AG04450 (cell line): ENCODE measurements at regions not wholly inside any gene's neighbourhood (a gene's known extent, or its start where the extent isn't known, plus 50 kb on each side); places are given as distances from the start of the nearest gene placed in this dataset.

ENCODE experiments used
- CTCF ChIA-PET: fragments of 300-600, 350-600 bp; formaldehyde crosslinking; extraction: SDS; loops from one replicate; lab custom pipeline; 2022; ENCODE audit warnings: antibody characterized with exemption, inconsistent platforms; lab: Charles Lee
- POLR2A ChIA-PET: fragments of 350-600 bp; formaldehyde crosslinking; extraction: SDS; loops from one replicate; lab custom pipeline; 2021; ENCODE audit warnings: antibody characterized with exemption, inconsistent platforms; lab: Yijun Ruan, JAX
- DNase-seq: peaks from one replicate; pipeline ENCODE4 v3.0.0-alpha.2; 2011; ENCODE audit warnings: low read depth, low spot score
- H3K27ac ChIP-seq: one replicate; pipeline ENCODE4 v1.5.1; 2012; ENCODE audit warnings: low read depth, low read length, control low read depth
- H3K27me3 ChIP-seq: one replicate; pipeline ENCODE4 v1.6.0; 2012; ENCODE audit warnings: low read length; ENCODE audit not compliant: control insufficient read depth, insufficient read depth
- H3K4me3 ChIP-seq: 2 replicates; pipeline ENCODE4 v1.5.1; 2011; ENCODE audit warnings: mild to moderate bottlenecking, low read depth, low read length, control low read depth
- H3K9me3 ChIP-seq: 2 replicates; pipeline ENCODE4 v1.5.1; 2012; ENCODE audit warnings: low read length; ENCODE audit not compliant: control insufficient read depth, insufficient read depth
- TF ChIP-seq, protein P1 (sequence below): IDR thresholded peaks from 2 replicates; pipeline ENCODE4 v1.5.1; 2011; ENCODE audit warnings: low read depth, low read length, control low read depth, inconsistent platforms

DNA sequence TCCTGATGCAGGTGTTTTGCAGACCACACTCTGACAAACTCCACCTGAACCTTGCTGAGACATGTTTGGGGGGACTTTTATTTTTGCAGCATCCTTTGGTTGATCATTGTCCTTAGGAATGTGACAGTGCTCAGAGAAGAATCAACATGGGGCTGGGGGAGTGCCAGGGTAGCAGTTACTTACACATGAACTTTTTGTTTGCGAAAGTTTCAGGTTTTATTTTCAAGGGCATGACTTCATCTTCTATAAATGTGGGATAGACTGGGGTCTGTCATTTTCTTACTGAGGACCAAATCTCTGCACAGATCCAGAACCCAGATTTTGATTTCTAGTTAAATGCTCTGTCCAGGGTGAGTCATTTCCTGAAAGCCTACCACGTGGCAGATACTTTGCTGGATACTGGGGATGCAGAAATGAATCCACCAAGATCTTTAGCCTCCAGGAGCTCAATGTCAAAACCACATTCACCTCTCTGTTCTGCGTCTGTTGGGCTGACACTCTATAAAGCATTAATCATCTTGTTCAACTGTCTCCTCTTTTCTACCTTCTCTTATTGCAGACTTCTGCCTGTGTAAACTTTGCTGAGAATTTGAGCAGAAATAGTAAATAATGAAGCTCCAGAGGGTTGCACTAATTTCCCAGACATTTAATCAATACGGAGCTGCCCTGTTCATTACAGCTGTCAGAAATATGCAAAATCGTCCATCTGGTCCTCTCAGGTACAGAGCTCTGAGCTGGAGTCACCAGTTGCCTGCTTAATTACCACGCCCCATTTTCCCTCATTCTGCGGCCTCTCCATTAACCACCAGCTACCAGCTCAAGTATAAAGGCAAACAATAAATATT lies 387.9 kb downstream of the MIAT start:
- H3K27ac ChIP-seq: no peak overlapping the region
- DNase-seq: no peak
- TF ChIP-seq, protein P1, sequence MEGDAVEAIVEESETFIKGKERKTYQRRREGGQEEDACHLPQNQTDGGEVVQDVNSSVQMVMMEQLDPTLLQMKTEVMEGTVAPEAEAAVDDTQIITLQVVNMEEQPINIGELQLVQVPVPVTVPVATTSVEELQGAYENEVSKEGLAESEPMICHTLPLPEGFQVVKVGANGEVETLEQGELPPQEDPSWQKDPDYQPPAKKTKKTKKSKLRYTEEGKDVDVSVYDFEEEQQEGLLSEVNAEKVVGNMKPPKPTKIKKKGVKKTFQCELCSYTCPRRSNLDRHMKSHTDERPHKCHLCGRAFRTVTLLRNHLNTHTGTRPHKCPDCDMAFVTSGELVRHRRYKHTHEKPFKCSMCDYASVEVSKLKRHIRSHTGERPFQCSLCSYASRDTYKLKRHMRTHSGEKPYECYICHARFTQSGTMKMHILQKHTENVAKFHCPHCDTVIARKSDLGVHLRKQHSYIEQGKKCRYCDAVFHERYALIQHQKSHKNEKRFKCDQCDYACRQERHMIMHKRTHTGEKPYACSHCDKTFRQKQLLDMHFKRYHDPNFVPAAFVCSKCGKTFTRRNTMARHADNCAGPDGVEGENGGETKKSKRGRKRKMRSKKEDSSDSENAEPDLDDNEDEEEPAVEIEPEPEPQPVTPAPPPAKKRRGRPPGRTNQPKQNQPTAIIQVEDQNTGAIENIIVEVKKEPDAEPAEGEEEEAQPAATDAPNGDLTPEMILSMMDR: no peak
- POLR2A ChIA-PET: interaction anchor here (0.9 kb wide), 1 partner anchor 302 kb away, joined by 5 read pairs; no protein-coding TSS in a partner anchor
- CTCF ChIA-PET: no interaction called here
- no peaks in the 10 kb centered on the region for H3K9me3 ChIP-seq
- H3K27me3 ChIP-seq: peaks cover 28% of the 10 kb centered on the region
- no peak overlapping the region for H3K4me3 ChIP-seq

DNA sequence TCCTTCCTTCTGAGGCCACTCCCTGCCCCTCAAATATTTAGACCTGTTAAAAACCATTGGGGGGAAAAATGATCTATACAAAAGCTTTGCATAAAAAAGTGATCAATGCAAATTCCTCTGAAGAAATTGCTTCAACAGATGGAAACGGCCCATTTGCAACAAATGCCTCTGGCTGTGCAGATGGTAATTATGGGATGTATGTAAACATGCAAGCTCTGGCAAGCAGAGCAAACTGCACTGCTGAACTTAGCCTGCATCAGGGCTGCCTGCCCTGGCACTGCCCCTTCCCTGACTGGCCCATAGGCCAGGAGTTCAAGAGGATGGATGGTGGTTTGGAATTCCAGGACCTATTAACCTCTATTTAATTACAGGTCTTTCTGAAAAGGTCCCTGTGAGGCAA lies 388.7 kb downstream of the MIAT start:
- Histone ChIP-seq H3K27ac (no peak overlapping the region), H3K9me3 (no peaks in the 10 kb centered on the region), H3K27me3 (peaks cover 24% of the 10 kb centered on the region), H3K4me3 (no peak overlapping the region)
- no peak for DNase-seq
- CTCF ChIA-PET: no interaction called here
- TF ChIP-seq, protein P1: no peak
- POLR2A ChIA-PET: interaction anchor here (0.9 kb wide), 1 partner anchor 302 kb away, joined by 5 read pairs; no protein-coding TSS in a partner anchor

DNA sequence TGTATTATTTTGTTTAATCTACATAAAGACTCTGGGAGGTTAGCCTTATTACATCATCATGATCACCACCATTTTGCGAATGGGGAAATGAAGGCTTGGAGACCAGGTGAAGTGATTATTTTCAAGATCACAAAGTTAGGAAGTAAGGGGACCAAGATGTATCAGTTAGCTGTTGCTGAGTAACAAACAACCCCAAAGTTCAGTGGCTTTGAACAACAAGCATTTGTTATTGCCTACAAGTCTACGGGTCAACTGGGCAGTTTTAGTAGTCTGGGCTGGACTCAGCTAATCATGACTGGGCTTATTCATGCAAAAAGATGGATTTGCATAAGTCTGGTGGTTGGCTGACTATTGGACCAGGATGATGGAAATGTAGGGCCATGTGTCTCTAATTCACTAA lies 389.2 kb downstream of the MIAT start:
- peaks cover 23% of the 10 kb centered on the region for H3K27me3 ChIP-seq
- no peak overlapping the region for H3K27ac ChIP-seq
- POLR2A ChIA-PET: no interaction called here
- CTCF ChIA-PET: no interaction called here
- TF ChIP-seq, protein P1: no peak
- DNase-seq: no peak
- H3K9me3 ChIP-seq: no peaks in the 10 kb centered on the region
- no peak overlapping the region for H3K4me3 ChIP-seq

DNA sequence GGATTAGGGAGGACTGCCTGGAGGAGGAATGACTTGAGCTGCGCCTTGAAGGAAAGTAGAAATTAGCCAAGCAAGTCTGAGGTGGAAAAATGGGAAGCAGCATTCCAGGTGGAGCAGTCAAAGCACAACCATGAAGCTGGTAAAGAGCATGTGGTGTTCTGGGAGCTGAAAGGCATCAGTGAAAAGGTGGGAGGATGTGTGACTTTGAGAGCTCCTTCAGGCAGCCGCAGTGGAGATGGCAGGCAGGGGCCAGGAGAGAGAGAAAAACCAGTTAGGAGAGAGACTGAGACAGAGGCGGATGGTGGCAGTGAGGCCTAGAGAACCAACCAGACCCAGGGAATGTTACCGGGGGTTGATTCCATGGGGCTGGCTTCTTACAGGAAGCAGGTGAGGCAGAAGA lies 393.4 kb downstream of the MIAT start:
- Histone ChIP-seq H3K27me3 (peaks cover 23% of the 10 kb centered on the region), H3K9me3 (no peaks in the 10 kb centered on the region), H3K4me3 (no peak overlapping the region), H3K27ac (no peak overlapping the region)
- no peak for DNase-seq
- ChIA-PET CTCF (no interaction called here), POLR2A (no interaction called here)
- TF ChIP-seq, protein P1: no peak

DNA sequence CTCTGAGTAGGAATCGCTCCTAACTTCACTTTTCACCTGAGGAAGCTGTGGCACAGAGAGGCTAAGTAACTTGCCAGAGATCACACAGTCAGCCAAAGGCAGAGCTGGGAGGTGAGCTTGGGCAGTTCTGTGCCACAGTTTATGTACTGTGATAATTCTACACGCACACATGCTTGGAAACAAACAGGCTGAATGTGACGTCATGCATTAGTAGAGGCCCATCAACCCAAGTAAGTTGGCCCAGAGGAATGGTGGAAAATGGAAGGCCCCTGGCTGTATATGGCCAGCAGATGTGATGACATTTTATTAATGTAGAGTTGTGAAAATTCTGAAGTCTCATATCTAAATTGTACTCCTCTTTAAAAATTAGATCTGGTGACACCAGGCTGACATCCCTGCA lies 394.0 kb downstream of the MIAT start:
- ChIA-PET POLR2A (no interaction called here), CTCF (no interaction called here)
- Histone ChIP-seq H3K27me3 (peaks cover 27% of the 10 kb centered on the region), H3K9me3 (no peaks in the 10 kb centered on the region), H3K27ac (no peak overlapping the region), H3K4me3 (no peak overlapping the region)
- TF ChIP-seq, protein P1: no peak
- DNase-seq: no peak
